GM12875 (cell line): ENCODE measurements at regions not wholly inside any gene's neighbourhood (a gene's known extent, or its start where the extent isn't known, plus 50 kb on each side); places are given as distances from the start of the nearest gene placed in this dataset.

Experiments used
- H3K4me3 ChIP-seq: one replicate; pipeline ENCODE4 v1.5.1; 2011; ENCODE audit warnings: low read depth, low read length, control low read depth
- CTCF ChIP-seq: IDR thresholded peaks from 2 replicates; pipeline ENCODE4 v1.5.1; 2011; ENCODE audit warnings: low read depth, mild to moderate bottlenecking, control low read depth, inconsistent platforms, low read length, moderate library complexity, borderline replicate concordance; ENCODE audit not compliant: insufficient read depth

- no peak overlapping the region for H3K4me3 ChIP-seq
- TF ChIP-seq CTCF, result no peak
Measured at GRCh38 chrX:40157228-40158035, 59.7 kb upstream of the BCOR start.

GRCh38 chrX:40156470-40157227 lies 58.9 kb upstream of the BCOR start:
- no peak overlapping the region for H3K4me3 ChIP-seq
- TF ChIP-seq CTCF, result no peak

- TF ChIP-seq CTCF, result no peak
- no peak overlapping the region for H3K4me3 ChIP-seq
Measured at GRCh38 chrX:40155589-40156469, 58.1 kb upstream of the BCOR start.

GRCh38 chrX:40154853-40155588 lies 57.3 kb upstream of the BCOR start:
- no peak for TF ChIP-seq CTCF
- peak overlapping the region; percentile 29 for H3K4me3 ChIP-seq

GRCh38 chrX:40154250-40154852 lies 56.6 kb upstream of the BCOR start:
- peak overlapping the region; percentile 29 for H3K4me3 ChIP-seq
- no peak for TF ChIP-seq CTCF

- peak overlapping the region; percentile 39 for H3K4me3 ChIP-seq
- no peak for TF ChIP-seq CTCF
Measured at GRCh38 chrX:40153345-40154249, 55.8 kb upstream of the BCOR start.
